Stimulated activated CD8-positive, alpha-beta memory T cell treated with anti-CD3 and anti-CD28 coated beads, Interleukin-2, amount 100 ng/mL, for 48 hours (primary cell): ENCODE measurements at regions not wholly inside any gene's neighbourhood (a gene's known extent, or its start where the extent isn't known, plus 50 kb on each side); places are given as distances from the start of the nearest gene placed in this dataset.
"Not testable (repeated sequence)": the region's sequence is repeated elsewhere in the genome, so short reads cannot be mapped to it uniquely, and the experiment has no call there.

Experiments used
- DNase-seq, 2 donors: peaks; one replicate each; pipeline ENCODE4 v3.0.0-alpha.2; 2020; ENCODE audit warnings: low read depth in 2 of 2

DNA sequence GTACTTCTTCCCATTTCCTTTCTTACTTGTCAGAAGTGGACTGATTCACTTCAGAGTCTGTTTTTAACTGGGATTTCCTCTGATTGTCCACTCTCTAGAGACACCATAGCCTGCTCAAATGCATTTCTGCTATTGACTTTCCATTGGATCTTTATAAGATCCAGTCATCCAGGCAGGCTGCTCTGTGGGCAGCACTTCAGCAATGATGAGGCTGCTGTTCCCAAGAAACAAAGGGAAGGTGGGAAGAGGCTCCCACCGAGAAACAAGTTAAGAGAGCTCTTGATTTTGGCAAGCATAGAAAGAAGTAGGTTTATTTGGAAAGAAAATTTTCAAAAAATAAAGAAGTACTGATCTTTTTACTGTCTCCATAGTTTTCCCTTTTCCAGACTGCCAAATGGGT is 125.8 kb upstream of the STARD13 start:
- DNase-seq: no peak

DNA sequence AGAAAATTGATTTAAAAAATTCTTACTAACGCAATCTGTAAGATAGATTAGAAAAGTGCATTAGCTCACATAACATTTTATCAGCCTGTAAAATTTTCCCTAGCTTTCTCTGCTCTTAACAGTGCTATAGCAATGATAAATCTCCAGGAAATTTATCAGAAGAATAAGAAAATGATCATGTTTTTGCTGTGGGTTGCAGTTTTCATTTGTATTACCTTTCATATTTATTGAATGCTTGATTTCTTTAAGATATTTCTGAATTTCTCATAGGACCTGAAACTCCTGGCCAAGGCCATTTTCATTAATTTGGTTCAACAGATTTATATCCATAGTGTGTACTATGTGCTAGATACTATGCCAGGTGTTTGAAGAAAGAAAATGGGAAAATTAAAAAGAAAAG is 130.3 kb upstream of the STARD13 start:
- DNase-seq: no peak

- DNase-seq: not testable (repeated sequence)
These were observed 132.8 kb upstream of the STARD13 start for GRCh38 chr13:33418224-33418953.

- DNase-seq: not testable (repeated sequence)
These were observed 134.6 kb upstream of the STARD13 start for GRCh38 chr13:33420117-33420516.

GRCh38 chr13:33426131-33426530 is 140.6 kb upstream of the STARD13 start:
- DNase-seq: no peak

DNA sequence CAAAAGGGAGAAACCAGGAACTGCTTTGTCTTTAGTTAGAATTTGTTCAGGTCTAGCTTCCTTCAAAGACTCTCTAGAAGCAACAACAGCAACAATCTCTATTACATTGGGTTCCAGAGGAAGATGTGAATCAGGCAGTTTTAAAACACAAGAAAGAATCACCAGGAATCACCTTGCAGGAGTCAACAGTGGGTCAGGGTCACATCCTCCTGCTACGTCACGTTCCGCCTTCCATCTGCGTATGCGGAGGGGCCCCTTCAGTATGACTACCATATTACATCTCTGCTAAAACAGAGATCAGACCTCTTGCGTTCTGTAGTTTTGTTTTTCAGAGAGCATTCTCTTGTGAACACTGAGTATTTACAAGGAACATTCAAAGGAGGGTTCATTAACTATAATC is 147.8 kb upstream of the STARD13 start:
- no peak for DNase-seq

GRCh38 chr13:33434676-33435075 is 149.1 kb upstream of the STARD13 start:
- DNase-seq: no peak

DNA sequence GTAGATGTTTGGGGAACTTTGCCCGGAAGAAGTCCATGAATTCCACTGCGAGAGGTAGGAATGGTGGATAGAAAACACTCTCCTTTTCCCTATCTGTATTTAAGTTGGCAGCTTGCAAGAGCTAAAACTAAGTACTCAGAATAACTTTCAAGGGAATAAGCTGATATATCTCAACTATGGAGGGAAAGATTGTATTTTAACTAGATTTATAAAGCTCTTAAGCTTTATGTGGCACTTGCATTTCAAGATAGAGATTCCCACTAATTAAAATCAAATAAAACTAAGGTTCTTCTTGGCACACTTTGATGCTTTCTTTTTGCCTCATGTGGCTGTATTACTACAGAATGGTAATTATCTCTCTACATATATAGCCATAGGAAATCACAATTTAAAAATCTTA is 149.7 kb upstream of the STARD13 start:
- DNase-seq: no peak

GRCh38 chr13:33438918-33439317 is 153.4 kb upstream of the STARD13 start:
- no peak for DNase-seq

- DNase-seq: no peak
These were observed 155.5 kb upstream of the STARD13 start for GRCh38 chr13:33441015-33441414.

DNA sequence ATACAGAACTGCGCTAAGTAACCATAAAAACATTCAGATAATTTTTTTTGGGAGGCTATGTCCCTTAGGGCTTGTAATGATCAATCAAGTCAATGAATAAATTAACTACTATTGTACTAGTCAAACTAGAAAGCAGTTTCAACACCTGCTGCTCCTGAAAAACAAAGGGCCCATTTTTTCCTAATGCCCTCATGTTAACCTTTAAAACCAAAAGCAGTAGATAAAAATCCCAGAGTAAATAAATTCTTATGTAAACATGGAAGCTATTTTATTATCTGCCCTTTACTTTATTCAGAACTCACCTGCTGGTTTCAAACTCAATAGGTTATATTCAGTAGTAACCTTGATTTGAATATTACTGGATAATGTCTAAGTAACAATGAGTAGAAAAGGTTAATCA is 159.5 kb upstream of the STARD13 start:
- DNase-seq: no peak

GRCh38 chr13:33445476-33445875 is 159.9 kb upstream of the STARD13 start:
- DNase-seq: no peak

DNA sequence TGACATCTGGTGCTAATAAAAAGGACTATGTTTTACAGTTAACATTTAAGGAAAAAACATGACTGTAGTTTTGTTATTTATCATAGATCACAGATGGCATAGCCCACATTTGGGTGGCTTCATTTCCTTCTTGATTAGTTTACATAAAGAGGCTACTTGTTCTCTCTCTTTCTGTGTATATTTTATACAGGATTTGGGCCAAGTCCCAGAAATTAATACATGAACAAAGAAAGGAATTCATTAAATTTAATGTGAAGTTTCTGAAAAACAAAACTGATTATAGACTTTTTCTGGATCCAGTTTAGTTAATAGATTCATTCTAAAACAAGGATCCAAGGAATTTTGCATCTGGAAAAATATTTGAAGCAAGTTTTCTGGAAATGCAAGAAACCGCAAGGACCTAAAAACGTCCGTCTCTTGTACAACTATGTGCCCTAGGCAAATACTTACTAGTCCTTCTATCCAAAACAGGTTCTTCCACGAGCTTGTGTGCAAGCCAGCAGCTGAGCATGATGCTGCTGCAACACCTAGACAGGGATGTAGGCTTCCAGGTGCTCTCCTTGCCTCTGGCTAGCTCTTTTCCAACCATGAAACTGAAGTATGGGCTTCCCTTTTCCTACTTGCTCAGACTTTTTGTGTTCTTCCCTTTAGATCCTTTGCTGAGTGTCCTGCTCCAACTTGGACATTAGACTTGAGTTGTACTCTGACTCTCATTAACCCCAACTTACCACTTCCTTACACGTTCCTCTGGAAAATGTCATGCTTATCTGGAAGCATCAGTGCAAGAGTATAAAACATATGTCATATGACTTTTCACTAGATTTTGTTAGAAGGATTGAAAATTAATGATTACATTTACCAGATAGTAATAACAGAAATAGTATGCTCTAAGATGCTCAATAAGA is 161.5 kb upstream of the STARD13 start:
- no peak for DNase-seq

DNA sequence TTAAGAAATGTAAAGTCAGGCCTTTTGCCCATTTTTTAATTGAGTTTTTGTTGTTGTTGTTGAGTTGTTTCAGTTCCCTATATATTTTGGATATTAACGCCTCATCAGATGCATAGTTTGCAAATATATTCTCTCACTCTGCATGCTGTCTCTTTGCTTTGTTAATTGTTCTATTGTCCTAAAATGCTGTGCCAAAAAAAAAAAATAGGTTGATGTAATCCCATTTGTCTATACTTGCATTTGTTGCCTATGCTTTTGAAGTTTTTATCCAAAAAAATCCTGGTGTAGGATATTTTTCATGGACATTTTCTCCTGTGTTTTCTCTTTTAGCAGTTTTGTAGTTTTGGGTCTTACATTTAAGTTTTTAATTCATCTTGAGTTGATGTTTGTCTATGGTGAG is 163.3 kb upstream of the STARD13 start:
- DNase-seq: no peak

DNA sequence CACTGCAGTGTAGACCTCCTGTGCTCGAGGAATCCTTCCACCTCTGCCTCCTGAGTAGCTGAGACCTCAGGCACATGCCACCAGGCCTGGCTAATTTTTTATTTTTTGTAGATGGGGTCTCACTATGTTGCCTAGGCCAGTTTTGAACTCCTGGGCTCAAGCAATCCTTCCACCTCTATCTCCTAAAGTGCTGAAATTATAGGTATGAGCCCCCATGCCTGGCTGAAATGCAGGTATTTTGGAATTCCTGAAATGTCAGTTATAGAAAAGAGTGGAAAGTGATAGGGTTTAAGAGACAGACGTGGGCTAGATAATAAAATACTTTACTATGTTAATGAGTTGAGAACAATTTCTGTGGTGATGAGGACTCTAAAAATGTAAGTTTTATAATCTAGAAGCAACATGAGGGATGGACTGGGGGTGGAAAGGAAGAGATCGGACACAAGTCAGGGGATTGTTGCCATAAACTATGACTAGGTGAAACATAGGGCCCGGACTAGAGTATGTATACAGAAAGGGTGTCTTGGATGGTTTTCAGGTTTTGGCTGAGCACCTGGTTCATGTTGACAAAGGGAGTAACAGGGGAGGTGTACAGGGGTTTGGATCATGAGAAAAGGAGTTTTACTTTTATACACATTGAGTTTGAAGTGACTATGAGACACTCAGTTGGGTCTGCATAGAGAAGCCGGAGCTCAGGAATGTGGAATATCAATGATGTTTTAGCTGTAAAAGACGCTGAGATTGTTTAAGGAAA is 165.6 kb upstream of the STARD13 start:
- DNase-seq: no peak

DNA sequence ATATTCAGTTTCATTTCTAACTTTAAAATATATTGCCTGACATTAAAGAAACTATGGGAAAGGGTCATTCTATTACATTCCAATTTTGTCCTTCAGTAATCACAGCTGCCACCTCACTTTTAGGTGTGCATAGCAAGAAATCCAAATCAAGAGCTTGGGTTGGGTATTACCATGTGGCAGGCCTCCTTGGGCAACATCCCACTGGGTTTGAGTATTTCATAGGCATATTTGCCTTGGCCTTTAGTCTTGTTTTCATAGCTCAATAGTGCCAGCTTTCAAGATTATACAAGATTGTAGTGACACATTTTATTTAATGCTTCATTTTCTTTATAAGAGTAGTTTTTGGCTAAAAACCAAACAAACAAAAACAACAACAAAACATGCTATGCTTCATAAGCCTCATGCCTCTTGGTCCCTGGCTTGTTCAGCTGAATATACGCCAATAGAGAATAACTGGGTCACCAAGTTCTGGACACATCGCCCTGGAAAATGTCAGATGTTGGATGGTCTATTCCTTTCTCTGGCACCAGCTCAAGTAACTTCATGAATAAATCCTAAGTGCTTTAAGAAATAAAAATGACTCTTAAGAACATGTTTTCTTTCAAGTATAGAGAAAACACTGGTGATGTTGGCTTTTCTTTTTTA is 167.4 kb upstream of the STARD13 start:
- no peak for DNase-seq

DNA sequence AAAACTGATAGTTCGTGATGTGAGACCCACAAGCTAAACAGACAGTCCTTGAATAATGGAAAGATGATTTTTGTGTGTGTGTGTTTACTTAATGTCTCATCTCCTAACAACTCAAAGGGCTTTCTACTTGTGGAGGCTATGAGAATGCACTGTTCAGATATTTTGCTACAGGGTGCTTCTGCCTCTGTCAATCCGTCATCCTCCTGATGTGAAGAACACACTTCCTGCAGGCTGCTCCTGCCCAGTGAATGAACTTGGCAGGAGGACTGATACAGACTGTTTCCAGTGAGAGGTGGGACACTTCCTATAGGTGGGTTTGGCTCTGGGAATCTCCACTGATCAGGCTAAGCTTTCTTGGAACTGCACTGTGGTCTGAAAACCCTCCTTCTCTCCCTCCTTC is 168.4 kb upstream of the STARD13 start:
- DNase-seq: no peak

DNA sequence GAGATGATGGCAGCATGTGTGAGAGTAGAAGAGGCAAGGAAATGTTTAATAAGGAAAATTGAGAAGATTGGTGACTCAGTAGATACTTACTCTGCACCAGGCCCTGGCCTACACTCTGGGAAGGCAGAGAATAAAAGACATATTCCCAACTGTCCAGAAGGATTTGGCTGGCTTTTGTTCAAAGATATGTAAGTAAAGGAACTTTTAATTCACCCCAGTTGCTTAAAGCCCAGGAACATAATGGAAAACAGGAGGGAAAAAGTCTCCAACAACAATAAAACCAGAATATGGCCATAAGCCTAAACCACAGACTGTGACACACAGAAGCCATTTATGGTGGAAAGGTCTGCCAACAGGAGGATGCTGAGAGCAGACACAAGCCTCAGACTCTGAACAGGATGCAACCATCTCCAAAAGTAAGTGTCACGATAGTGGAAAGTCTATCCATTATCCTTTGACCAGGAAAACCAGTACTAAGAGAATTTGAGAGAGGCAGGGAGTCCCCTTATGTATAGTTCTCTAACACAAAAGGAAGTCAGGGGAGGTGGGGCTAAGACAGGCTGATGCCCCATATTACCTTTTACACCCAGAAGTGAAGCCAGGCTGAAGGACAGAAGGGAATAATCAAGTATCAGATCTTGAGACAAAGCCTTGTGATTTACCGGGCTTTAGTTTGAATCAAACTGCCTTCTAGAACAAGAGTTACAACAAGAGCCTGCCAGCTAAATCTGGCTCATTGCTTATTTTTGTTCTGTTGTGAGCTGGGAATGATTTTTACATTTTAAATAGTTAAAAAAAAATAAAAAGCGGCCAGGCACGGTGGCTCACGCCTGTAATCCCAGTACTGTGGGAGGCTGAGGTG is 169.5 kb upstream of the STARD13 start:
- no peak for DNase-seq

DNA sequence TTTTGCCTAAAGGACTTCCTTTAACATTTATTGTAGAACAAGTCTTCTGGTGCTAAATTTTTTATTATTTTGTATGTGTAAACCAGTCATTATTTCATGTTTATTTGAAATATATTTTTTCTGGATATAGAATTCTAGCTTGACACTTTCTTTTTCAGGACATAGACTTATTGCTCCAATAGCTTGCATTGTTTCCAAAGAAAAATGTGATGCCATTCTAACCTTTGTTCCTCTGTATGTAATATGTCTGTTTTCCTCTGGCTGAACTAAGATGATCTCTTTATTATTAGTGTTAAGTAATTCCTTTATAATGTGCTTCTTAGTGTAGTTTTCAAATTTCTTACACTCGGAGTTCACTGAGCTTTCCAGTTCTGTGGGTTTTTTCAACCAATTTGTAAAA is 174.1 kb upstream of the STARD13 start:
- no peak for DNase-seq

- no peak for DNase-seq
These were observed 176.6 kb upstream of the STARD13 start for GRCh38 chr13:33462109-33462508.

DNA sequence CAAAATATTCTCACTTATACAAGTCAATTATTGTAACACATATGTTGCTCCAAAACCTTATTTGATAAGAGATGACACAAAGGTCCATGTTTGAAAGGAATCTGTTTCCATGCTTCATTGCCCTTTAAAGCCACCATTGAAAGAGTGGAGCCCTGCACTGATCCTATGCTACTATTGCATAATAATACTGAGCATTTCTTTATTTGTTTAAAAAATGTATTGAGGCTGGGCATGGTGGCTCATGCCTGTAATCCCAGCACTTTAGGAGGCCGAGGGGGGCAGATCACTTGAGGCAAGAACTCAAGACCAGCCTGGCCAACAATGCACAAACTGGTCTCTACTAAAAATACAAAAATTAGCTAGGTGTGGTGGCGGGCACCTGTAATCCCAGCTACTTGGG is 178.8 kb upstream of the STARD13 start:
- no peak for DNase-seq
